ENCODE measurements at regions not wholly inside any gene's neighbourhood (a gene's known extent, or its start where the extent isn't known, plus 50 kb on each side); places are given as distances from the start of the nearest gene placed in this dataset.

- TF ChIP-seq, protein P1, sequence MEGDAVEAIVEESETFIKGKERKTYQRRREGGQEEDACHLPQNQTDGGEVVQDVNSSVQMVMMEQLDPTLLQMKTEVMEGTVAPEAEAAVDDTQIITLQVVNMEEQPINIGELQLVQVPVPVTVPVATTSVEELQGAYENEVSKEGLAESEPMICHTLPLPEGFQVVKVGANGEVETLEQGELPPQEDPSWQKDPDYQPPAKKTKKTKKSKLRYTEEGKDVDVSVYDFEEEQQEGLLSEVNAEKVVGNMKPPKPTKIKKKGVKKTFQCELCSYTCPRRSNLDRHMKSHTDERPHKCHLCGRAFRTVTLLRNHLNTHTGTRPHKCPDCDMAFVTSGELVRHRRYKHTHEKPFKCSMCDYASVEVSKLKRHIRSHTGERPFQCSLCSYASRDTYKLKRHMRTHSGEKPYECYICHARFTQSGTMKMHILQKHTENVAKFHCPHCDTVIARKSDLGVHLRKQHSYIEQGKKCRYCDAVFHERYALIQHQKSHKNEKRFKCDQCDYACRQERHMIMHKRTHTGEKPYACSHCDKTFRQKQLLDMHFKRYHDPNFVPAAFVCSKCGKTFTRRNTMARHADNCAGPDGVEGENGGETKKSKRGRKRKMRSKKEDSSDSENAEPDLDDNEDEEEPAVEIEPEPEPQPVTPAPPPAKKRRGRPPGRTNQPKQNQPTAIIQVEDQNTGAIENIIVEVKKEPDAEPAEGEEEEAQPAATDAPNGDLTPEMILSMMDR (IDR thresholded peaks at IDR 0.05), result no peak
- TF ChIP-seq POLR2A (IDR thresholded peaks at IDR 0.05) (no peak), EP300 (IDR thresholded peaks at IDR 0.05) (no peak)
Measured at GRCh38 chr7:106588422-106589197, 72.3 kb downstream of the CCDC71L start.
